HG02970 (cell line): ENCODE measurements at regions not wholly inside any gene's neighbourhood (a gene's known extent, or its start where the extent isn't known, plus 50 kb on each side); places are given as distances from the start of the nearest gene placed in this dataset.

Experiments used
- ATAC-seq: cut with Tn5 transposase; IDR thresholded peaks from one replicate; pipeline ENCODE4 v1.9.1; 2021; ENCODE audit warnings: mild to moderate bottlenecking, moderate library complexity, moderate number of reproducible peaks; ENCODE audit not compliant: unreplicated experiment, low FRiP score

DNA sequence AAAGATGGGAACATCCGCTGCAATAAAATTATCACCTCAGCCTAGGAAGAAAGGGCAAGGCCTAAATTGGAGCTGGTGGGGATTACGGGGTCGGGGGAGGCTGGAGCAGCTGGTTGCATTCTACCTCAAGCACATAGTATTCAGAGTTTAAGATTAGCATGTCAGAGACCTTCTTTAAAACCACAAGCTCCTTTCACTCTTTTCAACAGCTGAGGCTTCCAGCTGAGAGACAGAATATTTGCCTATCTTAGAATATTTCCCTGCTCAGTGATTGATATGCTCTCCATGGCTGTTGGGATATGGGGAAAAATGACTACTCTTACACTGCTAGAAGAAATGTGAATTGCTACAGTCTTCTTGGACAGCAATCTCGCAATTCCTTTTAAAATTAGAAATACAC lies 248.6 kb downstream of the TBX15 start:
- ATAC-seq = no peak

DNA sequence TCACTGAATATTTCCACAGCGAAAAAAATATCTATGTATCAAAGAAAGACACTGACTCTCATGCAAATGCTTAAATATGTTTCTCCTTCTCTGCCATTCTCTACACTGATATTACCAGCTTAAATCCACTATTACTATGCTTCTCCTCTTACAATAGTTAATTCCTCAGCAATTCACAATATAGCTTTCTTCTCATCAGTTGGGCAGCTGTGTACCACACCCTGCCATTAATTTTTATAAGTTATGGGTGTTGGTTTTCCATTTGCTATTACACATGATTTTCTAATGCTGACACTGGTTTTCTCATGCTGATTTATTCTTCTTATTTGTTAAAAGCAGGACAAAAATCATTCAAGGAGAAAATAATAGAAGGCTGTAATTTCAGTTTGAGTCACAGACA lies 251.8 kb downstream of the TBX15 start:
- ATAC-seq = no peak

DNA sequence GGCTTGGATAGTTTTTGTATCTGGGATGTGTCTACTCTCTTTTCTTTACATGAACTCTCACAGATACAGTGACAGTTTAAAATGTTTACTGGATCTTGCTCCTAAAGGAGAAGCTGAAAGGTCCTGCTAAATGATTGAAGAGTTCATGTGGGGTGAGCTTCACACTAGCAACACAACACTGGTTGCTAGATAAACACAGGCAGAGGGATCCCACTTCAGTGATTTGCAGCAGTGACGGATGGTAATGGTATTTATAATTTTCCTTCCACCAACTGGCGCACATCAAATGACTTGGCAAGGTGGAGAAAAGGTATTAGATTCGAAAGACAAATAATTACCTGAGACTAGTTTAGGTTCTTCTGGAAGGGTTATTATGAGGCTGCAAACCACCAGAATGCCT lies 270.2 kb downstream of the TBX15 start:
- no peak for ATAC-seq

DNA sequence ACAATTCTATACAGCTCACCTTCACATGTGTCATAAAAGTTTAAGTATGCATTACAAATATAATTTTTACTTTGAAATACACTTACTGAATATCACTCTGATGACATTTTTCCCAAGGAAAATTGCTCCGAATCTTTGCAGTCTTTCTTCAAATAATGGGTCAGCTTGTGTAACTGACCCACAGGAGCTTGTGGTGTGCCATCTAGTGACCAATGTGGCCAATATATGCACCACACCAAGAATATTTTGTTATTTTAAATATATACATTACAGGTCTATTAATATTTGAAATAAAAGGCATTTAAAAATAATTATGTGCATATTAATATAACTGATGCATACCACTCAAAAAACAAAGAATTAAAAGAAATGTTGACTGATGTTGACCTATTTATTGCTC lies 271.4 kb downstream of the TBX15 start:
- no peak for ATAC-seq

DNA sequence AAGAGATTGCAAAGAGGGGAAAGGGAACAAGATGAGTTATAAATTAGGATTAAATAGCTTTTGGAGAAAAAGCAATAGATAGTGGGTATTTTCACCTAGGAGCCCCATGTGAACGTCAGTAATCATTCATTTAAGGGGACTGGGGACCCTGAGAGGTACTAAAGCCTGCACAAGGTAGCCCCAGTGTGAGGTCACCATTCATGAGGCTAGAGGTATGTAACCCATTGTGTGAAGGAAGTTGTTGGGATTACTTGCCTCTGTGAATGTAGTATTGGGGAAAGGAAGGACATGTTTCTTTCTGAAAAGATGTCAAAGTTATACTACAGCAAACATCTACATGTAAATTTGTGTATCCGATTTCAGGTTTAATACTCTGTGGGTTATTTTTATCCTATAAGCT lies 276.8 kb downstream of the TBX15 start:
- no peak for ATAC-seq

DNA sequence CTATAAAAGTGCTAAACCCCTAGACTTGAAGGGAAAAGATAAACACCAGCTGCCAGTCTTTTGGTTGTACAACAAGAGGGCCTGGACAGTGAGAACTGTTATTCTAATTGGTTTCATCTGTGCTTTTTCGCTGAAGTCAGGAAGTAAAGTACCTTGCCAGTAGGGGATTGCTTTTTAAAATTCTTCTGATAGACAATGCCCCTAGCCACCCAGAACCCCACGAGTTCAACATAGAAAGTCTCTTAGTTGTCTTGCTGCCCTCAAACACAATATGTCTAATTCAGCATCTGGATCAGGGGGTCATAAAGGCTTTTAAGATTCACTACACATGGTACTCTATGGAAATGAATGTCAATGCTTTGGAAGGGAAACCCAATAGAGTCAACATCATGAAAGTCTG lies 289.2 kb downstream of the TBX15 start:
- ATAC-seq = no peak

DNA sequence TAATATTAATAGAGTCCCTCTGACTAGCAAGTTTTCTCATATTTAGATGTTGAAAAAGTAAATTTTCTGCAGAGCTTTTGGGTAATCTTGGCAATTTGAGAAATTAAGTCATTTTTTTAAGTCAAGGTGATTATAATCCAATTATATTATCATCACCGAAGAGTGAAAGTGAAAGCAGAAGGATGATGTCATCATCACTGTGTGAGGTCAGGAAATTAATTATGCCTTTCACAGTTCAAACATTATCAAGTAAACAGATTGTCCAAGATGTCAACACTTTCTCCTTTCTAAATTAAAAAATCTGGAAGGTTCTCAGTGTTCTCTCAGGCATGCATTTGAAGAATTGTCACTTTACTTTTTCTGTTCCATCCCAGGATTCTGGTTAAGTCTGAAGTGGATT lies 296.0 kb downstream of the TBX15 start:
- ATAC-seq = no peak

DNA sequence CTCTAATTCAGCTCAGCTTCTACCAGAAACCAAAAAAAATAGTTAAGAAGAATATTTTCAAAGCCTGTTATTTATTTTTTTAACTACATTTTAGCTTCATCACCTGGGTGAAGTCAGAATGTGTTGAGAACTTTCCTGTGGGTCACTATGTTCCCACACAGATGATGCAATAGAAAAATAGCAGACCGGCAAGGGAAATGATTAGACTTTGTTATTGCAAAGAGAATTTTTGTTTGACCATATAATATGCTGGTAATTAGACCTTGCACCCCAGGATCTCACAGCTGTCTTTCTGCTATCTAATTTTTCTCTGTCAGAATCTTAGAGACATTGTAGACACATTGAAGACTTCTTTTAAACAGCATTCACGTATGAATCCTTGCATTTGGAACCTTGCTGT lies 299.3 kb downstream of the TBX15 start:
- ATAC-seq = no peak

DNA sequence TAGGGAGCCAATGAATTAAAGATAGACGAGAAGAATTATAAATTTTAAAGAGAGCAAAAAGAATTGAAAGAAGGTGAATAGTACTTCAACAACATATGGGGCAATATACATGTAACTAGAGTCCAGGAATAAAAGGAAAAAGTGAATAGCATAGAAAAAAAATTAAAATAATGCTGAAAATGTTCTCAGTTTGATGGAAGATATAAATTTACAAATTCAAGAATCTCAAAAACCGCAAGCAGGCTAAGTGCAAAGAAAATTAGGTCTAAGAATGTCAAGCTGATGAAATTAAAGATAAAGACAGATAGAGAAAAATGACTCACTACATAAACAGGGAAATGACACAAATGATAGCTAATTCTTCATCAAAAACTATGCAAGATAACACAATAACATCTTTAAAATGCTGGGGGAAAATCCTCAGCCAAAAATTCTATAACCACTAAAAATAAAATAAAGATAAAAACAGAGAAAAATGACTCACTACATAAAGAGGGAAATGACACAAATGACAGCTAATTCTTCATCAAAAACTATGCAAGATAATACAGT lies 326.3 kb downstream of the TBX15 start:
- no peak for ATAC-seq

DNA sequence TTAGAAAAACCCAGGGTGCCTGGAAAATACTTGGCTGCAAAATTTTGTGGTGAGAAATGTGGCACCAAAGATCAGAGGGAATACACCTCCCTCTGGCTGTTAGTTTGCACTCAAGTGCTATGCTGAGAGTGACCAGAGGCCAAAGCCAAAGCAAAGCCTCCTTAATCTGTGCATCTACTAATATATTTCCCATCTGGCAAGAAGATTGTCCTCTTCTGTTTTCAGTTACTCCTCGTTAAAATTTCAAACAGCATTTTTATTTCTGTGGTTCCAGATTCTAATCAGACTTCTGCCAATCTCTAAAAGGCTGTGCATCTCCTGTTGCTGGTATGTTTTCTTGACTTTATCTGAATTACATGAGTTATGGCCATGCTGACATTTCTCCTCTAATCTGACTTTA lies 327.4 kb downstream of the TBX15 start:
- ATAC-seq = no peak

DNA sequence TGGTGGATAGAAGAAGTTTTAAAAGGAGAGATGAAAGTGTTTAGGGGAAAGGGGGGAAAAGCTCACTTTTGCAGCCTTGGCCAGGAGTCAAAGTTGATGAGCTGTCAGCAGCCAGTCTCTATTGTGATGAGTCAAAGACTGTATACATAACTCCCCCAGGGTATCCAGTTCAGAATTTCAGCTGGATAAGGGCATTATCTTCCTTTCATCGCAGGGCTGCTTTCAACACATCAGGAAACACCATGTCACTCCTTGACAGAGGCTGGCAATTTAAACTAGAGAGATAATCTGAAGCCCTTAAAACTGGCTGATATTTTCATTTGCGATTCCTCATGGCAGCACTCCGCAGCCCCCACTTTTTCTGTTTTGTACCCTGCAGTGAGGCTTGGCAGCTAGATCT lies 328.5 kb downstream of the TBX15 start:
- no peak for ATAC-seq

DNA sequence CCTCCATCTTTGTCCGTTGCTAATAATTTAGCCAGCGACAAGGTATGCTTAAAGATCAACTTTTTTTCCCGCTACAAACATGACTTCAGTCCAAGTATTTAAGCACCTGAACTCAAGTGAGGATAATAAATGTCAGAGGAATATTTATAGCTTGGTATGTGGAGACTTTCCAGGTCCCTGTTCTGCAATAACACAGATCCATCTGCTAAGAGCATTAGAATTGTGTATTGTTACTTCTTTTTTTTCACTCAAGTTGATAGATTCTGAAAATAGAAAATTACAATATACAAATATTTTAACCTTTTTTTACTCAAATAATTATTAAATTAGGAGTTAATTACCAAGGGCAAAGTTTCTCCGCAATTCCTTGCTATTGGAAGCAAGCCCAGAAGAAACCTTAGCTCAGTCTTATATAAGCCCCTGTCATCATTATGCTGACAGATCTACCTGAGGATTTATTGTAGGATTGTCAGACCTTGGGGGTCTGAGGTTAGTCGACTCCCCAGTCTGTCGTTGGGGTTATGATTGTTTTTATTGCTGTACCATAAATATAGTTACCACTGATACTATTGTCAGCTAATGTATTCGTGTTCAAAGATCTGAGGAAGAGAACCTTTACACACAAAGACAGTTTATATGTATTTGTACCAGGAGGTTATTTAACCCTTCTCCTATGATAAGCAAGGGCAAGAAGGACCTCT lies 337.9 kb downstream of the TBX15 start:
- no peak for ATAC-seq

DNA sequence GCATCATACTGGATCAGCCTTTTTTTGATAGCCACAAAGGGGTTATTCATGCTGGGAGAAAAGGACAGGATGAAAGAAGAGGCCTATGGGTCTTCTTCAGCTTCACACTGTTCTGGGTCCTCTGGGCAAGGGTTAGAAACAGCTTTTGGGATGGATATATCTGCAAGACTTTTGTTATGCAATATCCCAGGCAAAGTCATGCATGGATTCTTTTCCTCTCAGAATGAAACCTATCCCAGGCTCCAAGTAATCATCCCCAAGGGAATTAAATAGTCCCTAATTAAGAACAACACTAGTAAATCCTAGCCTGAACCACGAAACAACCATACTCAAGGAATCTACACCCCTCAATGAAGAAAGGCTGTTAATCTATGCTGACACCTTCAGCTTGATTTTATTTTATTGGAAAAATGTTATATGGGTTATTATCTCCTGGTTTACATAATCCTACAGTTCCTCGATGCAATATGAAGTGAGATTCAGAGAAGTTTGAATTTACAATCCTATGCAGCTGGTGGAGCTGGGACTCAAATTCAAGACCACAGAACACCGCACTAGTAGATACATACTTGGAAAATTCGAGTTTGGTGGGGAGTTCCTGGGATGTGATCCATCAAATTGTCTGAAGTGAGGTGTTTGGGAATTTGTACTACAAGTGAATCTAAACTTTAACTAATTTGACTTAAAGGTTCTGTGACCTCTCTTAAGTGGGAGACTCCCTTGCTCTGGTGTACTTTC lies 338.6 kb downstream of the TBX15 start:
- ATAC-seq = no peak

DNA sequence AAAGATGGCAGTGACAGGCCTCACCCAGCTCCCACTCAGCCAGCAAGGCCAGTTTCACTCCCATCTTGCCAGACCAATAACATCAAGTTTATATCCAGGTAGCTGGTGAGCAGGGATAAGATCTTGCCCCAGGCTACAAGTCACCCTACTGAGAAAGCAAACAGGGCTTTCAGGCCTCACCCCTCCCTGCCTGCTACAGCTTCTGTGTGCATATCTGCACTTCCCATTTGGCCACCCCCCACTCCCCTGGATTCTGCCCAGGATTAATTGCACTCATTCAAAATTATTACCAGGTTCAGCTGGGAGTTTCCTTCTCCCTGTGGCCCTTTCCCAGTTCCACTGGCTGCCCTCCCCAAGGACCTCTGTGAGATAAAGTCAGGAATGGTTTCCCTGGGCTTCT lies 352.1 kb downstream of the TBX15 start:
- ATAC-seq = no peak

DNA sequence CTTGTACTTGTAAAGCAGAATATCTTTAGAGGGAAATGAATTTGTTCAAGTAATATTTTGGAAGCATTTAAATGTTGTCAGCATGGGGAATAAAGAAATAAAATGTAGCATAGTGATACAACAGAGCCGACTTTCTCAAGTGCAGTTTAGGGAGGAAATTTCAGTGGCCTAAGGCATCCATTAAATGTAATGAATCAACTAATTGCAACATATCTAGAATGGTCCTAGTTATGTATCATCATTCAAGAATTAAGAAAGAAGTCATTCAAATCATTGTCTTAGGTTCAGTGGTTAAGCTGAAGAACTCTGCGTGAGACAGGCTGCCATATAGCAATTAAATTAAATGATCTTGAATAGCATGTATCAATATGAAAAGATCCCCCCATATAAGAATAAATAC lies 360.7 kb downstream of the TBX15 start:
- ATAC-seq = no peak

DNA sequence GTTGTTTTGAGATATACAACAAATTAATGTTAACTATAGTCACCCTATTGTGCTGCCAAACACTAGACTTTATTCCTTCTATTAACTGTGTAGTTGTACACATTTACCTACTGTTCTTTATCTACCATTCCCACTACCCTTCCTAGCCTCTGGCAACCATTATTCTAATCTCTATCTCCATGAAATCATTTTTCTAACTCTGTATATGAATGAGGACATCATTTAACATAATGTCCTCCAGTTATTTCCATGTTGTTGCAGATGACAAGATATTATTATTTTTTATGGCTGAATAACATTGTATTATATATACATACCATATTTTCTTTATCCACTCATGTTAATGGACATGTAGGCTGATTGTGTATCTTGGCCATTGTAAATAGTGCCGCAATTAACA lies 366.3 kb downstream of the TBX15 start:
- ATAC-seq = no peak

DNA sequence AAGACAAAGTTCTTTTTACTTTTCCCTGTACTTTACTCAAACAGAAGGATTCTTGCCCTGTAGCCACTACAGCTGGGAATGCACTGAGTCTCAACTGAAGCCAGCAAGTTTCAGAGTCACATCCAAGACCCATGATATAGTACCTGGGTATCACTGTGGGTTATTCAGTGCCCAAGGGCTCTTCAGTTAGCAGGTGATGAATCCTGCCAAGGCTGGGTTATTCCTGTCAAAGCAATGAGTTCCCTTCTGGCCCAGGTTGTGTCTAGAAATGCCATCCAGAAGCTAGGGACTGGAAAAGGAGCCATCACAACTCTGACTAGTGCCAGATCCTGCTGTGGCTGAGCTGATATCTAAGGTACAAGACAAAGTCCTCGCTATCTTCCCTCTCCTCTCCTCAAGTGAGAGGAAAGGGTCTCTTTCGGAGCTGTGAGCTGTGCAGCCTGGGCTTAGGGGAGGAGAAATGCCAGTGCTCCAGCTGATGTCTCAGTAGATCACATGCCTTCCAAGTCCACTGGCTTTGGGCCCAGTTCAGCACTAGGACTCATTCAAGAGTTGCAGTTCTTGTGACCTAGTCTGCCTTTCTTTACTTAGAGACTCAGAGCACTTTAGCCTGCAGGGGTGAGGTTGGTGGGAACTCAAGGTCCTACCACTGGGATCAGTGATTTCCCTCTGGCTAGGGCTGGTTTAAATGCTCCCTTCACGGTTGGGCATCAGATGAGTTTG lies 369.4 kb downstream of the TBX15 start:
- no peak for ATAC-seq

DNA sequence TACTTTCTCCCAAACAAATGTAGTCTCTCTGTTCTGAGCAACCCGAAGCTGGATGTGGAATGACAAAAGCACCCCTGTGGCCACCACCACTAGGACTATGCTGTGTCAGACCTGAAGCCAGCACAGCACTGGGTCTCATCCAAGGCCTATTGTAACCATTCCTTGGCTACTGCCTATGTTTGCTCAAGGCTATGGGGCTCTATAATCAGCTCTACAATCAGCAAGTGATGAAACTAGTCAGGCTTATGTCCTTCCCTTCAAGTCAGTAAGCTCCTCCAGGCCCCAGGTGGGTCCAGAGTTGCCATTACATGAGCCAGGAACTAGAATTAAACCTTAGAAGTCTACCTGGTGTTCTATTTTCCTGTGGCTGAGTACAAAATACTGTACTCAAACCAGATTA lies 370.2 kb downstream of the TBX15 start:
- no peak for ATAC-seq

DNA sequence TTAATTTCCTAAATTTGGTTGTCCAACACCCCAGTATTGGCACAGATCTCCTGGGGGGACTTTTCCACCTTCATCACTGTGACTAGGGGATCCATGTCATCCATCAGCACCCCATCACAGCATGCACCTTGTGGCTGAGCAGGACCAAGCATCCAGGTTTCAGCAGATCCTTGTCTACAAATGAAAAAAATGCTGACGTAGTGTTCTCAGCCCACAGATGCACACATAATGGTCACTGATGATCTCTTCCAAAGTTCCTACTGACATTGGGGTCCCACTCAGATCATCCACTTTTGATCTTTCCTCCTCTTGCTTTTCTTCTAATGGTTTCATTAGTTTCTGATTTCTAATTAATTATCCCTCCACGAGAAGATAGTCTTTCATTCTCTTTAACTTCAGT lies 373.1 kb downstream of the TBX15 start:
- ATAC-seq = no peak

DNA sequence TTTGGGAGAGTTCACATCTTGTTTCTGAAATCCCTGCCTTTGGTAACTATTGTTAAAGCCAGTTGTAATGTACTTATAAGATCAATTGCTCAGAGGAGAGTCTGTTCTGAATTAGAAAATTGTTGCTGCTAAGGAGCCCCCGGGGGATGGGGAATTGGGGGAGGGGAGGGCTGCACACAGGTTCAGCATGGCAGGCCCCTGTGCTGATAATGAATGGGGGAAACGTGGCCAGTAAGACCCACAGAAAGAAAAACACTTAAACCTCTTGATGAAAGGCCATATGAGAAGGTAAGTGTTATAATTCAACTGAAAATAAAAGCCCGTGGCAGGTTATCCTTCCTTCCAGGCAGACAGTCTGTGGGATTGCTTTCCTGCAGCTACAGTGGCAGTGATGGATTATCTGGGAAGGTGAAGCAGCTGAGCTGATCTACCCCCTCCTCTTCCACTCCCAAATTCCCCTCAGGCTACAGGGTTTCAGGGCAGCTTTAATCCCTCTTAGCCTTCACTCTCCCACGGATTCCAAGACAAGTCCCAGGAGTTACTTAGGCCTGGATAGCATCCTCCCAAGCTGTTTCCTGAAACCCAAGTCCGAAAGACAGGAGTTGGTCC lies 398.8 kb downstream of the TBX15 start:
- ATAC-seq = no peak

DNA sequence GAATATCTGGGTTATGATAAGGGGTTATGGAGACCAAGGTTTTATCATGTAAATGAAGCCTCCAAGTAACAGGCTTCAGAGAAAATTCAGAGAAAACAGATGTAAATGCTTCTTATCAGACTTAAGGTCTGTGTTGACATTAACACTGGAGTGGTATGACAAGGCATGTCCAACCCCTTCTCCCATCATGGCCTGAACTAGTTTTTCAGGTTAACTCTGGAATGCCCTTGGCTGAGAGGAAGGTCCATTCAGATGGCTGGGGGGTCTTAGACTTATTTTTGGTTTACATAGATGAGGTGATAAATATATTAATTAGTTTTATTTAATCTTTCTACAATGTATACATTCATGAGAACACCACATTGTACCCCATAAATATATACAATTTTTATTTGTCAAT lies 399.6 kb downstream of the TBX15 start:
- no peak for ATAC-seq
